ENCODE measurements at regions not wholly inside any gene's neighbourhood (a gene's known extent, or its start where the extent isn't known, plus 50 kb on each side); places are given as distances from the start of the nearest gene placed in this dataset.
"Not testable (repeated sequence)": the region's sequence is repeated elsewhere in the genome, so short reads cannot be mapped to it uniquely, and the experiment has no call there.

DNA sequence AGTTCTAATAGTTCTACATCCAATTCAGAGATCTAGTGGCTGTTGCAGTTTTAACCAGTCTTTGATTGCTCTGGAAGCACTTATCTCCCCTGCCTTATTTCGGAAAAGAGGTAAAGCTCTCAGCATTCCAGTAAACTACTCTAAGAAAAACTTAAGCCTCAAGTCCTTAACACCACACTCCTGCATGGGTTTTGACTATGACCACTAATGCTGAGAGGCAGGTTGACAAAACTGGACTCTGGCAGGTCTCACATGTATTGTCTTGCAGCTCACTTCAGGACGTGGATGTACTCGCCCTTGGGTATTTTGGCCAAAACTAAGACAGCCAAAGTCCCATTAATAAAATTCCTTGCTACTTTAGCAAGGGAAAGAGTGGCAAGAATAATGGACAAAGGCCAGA is 405.9 kb upstream of the GRM7 start:
- H3K27me3 ChIP-seq = no peaks in the 10 kb centered on the region
- H3K4me3 ChIP-seq (replicated peaks in 1 of 3) = no peak overlapping the region
- peak; percentile 58 to 67 for DNase-seq
- H3K9me3 ChIP-seq = no peaks in the 10 kb centered on the region
- peaks cover 6 to 19% of the 10 kb centered on the region in 2 donors for H3K4me1 ChIP-seq
- H3K27ac ChIP-seq = peak overlapping the region in 2 of 3 donors; percentile 51 to 62
- intact Hi-C loops (cut with DNase I) = no loop called here
- no peak for TF ChIP-seq POLR2A (IDR thresholded peaks at IDR 0.05)
- TF ChIP-seq, protein P1, sequence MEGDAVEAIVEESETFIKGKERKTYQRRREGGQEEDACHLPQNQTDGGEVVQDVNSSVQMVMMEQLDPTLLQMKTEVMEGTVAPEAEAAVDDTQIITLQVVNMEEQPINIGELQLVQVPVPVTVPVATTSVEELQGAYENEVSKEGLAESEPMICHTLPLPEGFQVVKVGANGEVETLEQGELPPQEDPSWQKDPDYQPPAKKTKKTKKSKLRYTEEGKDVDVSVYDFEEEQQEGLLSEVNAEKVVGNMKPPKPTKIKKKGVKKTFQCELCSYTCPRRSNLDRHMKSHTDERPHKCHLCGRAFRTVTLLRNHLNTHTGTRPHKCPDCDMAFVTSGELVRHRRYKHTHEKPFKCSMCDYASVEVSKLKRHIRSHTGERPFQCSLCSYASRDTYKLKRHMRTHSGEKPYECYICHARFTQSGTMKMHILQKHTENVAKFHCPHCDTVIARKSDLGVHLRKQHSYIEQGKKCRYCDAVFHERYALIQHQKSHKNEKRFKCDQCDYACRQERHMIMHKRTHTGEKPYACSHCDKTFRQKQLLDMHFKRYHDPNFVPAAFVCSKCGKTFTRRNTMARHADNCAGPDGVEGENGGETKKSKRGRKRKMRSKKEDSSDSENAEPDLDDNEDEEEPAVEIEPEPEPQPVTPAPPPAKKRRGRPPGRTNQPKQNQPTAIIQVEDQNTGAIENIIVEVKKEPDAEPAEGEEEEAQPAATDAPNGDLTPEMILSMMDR (IDR thresholded peaks at IDR 0.05) = no peak
- WGBS, 2 donors = 30 to 34% methylated on average over 3 of the region's 3 CpGs
- no peaks in the 10 kb centered on the region for H3K36me3 ChIP-seq

DNA sequence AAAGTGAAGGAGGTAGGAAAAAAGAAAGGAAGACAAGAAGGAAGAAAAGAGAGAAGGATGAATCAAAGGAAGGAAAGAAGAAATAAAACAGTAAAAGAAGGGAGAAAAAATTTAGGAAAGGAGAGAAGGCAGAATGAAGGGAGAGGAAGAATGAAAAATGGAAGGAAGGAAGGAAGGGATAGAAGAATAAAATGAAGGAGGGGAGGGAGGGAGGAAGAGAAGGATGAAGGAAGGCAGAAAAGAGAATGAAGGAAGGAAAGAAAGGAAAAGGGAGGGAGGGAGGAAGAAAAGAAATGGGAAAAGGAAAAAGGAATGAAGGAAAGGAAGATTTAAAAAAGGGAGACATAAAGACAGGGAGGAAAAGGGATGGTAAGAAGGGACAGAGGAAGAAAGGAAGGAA is 393.7 kb upstream of the GRM7 start:
- Histone ChIP-seq H3K4me1 (no peaks in the 10 kb centered on the region), H3K9me3 (no peaks in the 10 kb centered on the region), H3K36me3 (no peaks in the 10 kb centered on the region), H3K27me3 (no peaks in the 10 kb centered on the region), H3K4me3 (replicated peaks in 1 of 3) (no peak overlapping the region), H3K27ac (no peak overlapping the region)
- intact Hi-C loops (cut with DNase I) = no loop called here
- no peak for DNase-seq
- TF ChIP-seq, protein P1 (IDR thresholded peaks at IDR 0.05) = no peak
- no peak for TF ChIP-seq POLR2A (IDR thresholded peaks at IDR 0.05)

DNA sequence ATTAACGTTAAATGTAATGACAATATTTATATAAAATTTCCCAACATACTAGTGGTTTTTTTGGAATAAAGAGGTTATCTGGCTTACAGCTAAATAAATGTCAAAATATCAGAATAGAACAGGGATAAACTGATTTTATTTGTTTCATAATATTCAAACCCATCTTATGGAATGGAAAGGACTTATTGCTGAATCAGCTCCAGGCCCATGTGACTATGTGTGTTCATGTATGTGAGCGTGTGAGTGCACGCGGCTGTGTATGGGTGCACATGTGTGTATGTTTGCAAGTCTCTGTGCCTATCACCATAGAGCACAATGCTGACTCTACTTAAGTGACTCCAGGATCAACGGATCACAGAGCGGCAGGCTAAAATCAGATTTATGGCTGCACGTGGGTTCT is 392.3 kb upstream of the GRM7 start:
- TF ChIP-seq POLR2A (IDR thresholded peaks at IDR 0.05) = no peak
- TF ChIP-seq, protein P1 (IDR thresholded peaks at IDR 0.05) = no peak
- H3K36me3 ChIP-seq = no peaks in the 10 kb centered on the region
- H3K9me3 ChIP-seq = no peaks in the 10 kb centered on the region
- no peaks in the 10 kb centered on the region for H3K27me3 ChIP-seq
- H3K4me3 ChIP-seq (replicated peaks in 1 of 3) = no peak overlapping the region
- no peak overlapping the region for H3K27ac ChIP-seq
- WGBS, 2 donors = 92 to 95% methylated on average over 7 of the region's 7 CpGs
- DNase-seq = no peak
- H3K4me1 ChIP-seq = no peaks in the 10 kb centered on the region
- intact Hi-C loops (cut with DNase I) = loop anchor here (2.0 kb wide), 1 partner anchor 22 kb away; no protein-coding TSS in a partner anchor

DNA sequence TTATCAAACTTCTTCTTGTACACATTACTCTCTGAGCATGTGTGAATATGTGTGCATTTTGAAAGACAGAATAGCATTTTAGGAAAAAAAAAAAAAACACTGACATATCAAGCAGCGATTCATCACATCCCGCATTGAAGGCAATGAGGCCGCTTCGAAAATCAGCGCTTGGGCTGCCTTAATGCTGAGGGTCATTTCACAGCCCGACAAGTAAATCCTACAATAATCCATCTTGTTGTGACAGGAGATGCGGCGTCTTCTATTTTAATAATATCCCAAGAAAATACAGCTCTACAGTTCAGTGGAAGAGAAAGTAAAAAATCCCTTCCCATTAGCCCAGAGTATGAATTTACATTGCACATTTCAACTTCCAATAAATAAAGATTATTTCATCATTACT is 389.2 kb upstream of the GRM7 start:
- Histone ChIP-seq H3K27ac (no peak overlapping the region), H3K4me1 (no peaks in the 10 kb centered on the region), H3K36me3 (no peaks in the 10 kb centered on the region), H3K27me3 (no peaks in the 10 kb centered on the region), H3K4me3 (replicated peaks in 1 of 3) (no peak overlapping the region), H3K9me3 (no peaks in the 10 kb centered on the region)
- DNase-seq = no peak
- intact Hi-C loops (cut with DNase I) = no loop called here
- WGBS, 2 donors = 83 to 88% methylated on average over 8 of the region's 8 CpGs
- TF ChIP-seq POLR2A (IDR thresholded peaks at IDR 0.05) = no peak
- TF ChIP-seq, protein P1 (IDR thresholded peaks at IDR 0.05) = no peak

DNA sequence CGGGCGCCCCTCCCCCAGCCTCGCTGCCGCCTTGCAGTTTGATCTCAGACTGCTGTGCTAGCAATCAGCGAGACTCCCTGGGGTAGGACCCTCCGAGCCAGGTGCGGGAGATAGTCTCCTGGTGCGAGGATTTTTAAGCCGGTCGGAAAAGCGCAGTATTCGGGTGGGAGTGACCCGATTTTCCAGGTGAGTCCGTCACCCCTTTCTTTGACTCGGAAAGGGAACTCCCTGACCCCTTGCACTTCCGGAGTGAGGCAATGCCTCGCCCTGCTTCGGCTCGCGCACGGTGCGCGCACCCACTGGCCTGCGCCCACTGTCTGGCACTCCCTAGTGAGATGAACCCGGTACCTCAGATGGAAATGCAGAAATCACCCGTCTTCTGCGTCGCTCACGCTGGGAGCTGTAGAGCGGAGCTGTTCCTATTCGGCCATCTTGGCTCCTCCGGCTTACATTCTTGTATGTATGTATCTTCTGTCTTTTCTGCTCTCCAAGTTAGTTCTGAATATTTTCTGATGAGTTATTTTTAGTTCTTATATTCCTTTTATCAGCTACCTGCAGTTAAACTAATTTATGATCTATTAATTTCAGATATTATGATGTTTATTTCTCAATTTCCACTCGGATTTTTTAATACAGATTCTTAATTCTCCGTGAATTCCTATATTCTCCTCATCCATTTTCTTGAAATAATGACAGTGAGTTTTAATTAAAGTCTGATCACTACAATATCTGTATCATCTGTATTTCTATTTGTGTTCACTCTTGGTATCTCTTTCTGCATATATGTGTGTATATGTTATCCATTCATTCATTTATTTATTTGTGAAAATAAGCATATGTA is 370.2 kb upstream of the GRM7 start:
- H3K4me1 ChIP-seq; H3K9me3 ChIP-seq; H3K36me3 ChIP-seq; intact Hi-C loops (cut with DNase I); H3K27ac ChIP-seq; H3K27me3 ChIP-seq; H3K4me3 ChIP-seq (replicated peaks in 1 of 3); DNase-seq: not testable (repeated sequence)
- 85 to 89% methylated on average over 25 to 29 of the region's 34 CpGs for WGBS, 2 donors
